ENCODE measurements at regions not wholly inside any gene's neighbourhood (a gene's known extent, or its start where the extent isn't known, plus 50 kb on each side); places are given as distances from the start of the nearest gene placed in this dataset.
A peak's percentile ranks its signal among the peaks of the same experiment; 100 is the strongest.

DNA sequence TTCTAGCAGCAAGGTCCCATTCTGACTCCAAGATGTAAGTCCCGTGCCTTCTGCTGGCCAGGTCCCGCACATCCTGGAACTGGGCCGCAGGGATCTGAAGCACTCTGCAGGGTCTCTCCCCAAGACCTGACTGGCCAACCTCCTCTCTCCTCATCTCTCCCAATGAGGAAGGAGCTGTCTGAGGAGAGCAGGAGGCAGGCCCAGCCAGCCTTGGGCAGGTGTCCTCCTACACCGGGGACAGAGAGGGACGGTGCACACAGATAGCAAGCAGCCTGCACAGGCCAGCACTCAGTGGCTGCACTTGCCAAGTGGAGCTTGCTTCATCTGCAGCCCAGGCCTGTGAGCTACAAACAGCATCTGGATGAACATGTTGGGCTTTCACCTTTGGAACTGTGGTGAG is 76.8 kb upstream of the CD93 start:
- Histone ChIP-seq H3K4me3 (ENCODE audit: low read length in 3 of 3) (no peak overlapping the region), H3K9me3 (ENCODE audit: control insufficient read depth in 2 of 3, insufficient read depth in 1 of 3, low read length in 3 of 3) (no peaks in the 10 kb centered on the region), H3K36me3 (ENCODE audit: control insufficient read depth in 2 of 3, insufficient read depth in 3 of 3, low read length in 3 of 3) (no peaks in the 10 kb centered on the region), H3K27me3 (ENCODE audit: control insufficient read depth, insufficient read depth, low read length) (no peaks in the 10 kb centered on the region), H3K9ac (ENCODE audit: low read length in 3 of 3) (no peak overlapping the region), H3K4me1 (ENCODE audit: control insufficient read depth in 2 of 3, insufficient read depth in 2 of 3, low read depth in 1 of 3, low read length in 3 of 3) (peaks cover 0 to 24% (median 9%) of the 10 kb centered on the region in 3 donors), H3K27ac (ENCODE audit: low read depth in 2 of 2, low read length in 2 of 2) (no peak overlapping the region)
- FAIRE-seq: no peak
- intact Hi-C loops (cut with DNase I): no loop called here
- TF ChIP-seq, protein P1, sequence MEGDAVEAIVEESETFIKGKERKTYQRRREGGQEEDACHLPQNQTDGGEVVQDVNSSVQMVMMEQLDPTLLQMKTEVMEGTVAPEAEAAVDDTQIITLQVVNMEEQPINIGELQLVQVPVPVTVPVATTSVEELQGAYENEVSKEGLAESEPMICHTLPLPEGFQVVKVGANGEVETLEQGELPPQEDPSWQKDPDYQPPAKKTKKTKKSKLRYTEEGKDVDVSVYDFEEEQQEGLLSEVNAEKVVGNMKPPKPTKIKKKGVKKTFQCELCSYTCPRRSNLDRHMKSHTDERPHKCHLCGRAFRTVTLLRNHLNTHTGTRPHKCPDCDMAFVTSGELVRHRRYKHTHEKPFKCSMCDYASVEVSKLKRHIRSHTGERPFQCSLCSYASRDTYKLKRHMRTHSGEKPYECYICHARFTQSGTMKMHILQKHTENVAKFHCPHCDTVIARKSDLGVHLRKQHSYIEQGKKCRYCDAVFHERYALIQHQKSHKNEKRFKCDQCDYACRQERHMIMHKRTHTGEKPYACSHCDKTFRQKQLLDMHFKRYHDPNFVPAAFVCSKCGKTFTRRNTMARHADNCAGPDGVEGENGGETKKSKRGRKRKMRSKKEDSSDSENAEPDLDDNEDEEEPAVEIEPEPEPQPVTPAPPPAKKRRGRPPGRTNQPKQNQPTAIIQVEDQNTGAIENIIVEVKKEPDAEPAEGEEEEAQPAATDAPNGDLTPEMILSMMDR (IDR thresholded peaks at IDR 0.05; ENCODE audit: borderline replicate concordance, extremely low read depth, insufficient read depth): no peak
- DNase-seq: no peak

DNA sequence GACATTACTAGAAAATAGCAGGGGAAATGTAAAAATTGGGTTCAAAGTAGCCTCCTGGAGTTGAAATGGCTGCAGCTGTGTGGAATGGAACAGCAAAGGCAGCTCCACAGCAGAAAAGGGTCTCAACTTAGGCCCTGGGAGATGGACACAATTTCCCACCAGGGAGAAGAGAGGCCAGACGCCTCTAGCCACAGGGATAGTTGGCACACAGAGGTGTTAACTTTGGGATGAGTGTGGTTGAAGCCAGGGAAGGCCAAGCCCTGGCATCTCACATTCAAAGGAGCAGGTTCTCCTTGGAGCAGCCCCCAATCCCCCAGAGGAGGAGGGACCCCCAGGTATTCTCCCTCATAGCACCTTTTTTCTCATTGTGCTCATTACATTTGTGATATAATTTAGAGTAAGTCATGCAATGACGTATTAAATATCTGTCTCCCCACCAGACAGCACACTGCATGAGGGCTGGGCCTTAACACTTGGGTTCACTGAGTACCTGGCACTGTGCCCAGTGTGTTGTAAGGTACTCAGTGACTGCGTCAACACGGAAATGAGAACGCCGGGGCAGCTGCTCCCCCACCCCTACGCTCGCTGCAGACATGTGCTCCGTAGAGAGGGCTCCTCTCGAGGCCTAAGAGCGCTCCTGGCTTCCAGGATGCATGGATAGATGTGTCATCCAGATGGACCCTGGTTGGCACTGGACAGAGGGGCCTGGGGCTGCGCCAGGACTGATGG is 76.0 kb upstream of the CD93 start:
- peak overlapping the region in 1 of 2 donors; percentile 19 for H3K27ac ChIP-seq (ENCODE audit: low read depth in 2 of 2, low read length in 2 of 2)
- H3K36me3 ChIP-seq (ENCODE audit: control insufficient read depth in 2 of 3, insufficient read depth in 3 of 3, low read length in 3 of 3): no peaks in the 10 kb centered on the region
- peaks cover 0 to 24% (median 9%) of the 10 kb centered on the region in 3 donors for H3K4me1 ChIP-seq (ENCODE audit: control insufficient read depth in 2 of 3, insufficient read depth in 2 of 3, low read depth in 1 of 3, low read length in 3 of 3)
- DNase-seq: peak in 4 of 5 donors; percentile 40 to 87 (median 69)
- no peak for FAIRE-seq
- no peaks in the 10 kb centered on the region for H3K9me3 ChIP-seq (ENCODE audit: control insufficient read depth in 2 of 3, insufficient read depth in 1 of 3, low read length in 3 of 3)
- H3K9ac ChIP-seq (ENCODE audit: low read length in 3 of 3): no peak overlapping the region
- TF ChIP-seq, protein P1 (IDR thresholded peaks at IDR 0.05; ENCODE audit: borderline replicate concordance, extremely low read depth, insufficient read depth): no peak
- H3K27me3 ChIP-seq (ENCODE audit: control insufficient read depth, insufficient read depth, low read length): no peaks in the 10 kb centered on the region
- intact Hi-C loops (cut with DNase I): no loop called here
- no peak overlapping the region for H3K4me3 ChIP-seq (ENCODE audit: low read length in 3 of 3)

DNA sequence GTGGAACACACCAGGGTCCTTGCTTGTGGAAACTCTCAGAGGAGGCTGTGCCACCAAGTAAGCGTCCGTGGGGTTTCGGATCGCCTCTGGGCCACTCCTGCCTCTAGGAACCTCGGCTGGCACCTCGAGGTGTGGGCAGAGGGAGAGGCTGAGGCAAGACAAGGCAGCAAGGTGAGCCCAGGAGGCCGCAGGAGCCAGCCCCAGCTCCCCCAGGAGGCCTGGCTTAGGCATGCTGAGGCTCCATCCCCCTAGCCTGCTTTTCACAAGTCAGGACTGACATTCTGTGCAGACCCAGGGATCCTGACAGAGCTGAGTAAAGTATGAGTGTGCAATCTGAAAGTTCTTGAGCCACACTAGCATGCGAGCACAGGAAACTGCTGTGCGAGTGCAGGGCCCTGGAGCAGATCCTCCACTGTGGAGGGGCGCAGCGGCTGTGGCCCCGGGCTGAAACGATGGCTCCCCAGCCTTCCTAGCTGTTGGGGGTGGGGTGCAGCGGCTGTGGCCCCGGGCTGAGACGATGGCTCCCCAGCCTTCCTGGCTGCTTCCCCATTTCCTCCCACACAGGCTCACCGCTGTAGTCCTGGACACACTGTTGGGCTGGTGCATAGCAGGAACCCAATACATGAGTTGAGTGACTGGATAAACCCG is 75.2 kb upstream of the CD93 start:
- no peak for FAIRE-seq
- DNase-seq: peak in 1 of 5 donors; percentile 46
- no peak overlapping the region for H3K9ac ChIP-seq (ENCODE audit: low read length in 3 of 3)

More for the DNA sequence above, 75.2 kb upstream of the CD93 start:
- TF ChIP-seq, protein P1 (IDR thresholded peaks at IDR 0.05; ENCODE audit: borderline replicate concordance, extremely low read depth, insufficient read depth): no peak
- peak overlapping the region in 1 of 2 donors; percentile 19 for H3K27ac ChIP-seq (ENCODE audit: low read depth in 2 of 2, low read length in 2 of 2)
- intact Hi-C loops (cut with DNase I): no loop called here
- H3K4me3 ChIP-seq (ENCODE audit: low read length in 3 of 3): no peak overlapping the region
- H3K27me3 ChIP-seq (ENCODE audit: control insufficient read depth, insufficient read depth, low read length): no peaks in the 10 kb centered on the region
- no peaks in the 10 kb centered on the region for H3K36me3 ChIP-seq (ENCODE audit: control insufficient read depth in 2 of 3, insufficient read depth in 3 of 3, low read length in 3 of 3)
- H3K4me1 ChIP-seq (ENCODE audit: control insufficient read depth in 2 of 3, insufficient read depth in 2 of 3, low read depth in 1 of 3, low read length in 3 of 3): peaks cover 0 to 24% (median 9%) of the 10 kb centered on the region in 3 donors
- H3K9me3 ChIP-seq (ENCODE audit: control insufficient read depth in 2 of 3, insufficient read depth in 1 of 3, low read length in 3 of 3): no peaks in the 10 kb centered on the region

Measured in kidney (tissue), 13 donors.